Fibroblast of pulmonary artery (primary cell): ENCODE measurements at regions not wholly inside any gene's neighbourhood (a gene's known extent, or its start where the extent isn't known, plus 50 kb on each side); places are given as distances from the start of the nearest gene placed in this dataset.

Experiments
- DNase-seq: peaks from one replicate; pipeline ENCODE4 v3.0.0-alpha.2; 2010; ENCODE audit warnings: low read depth
- H3K4me3 ChIP-seq: replicated peaks from 2 replicates; pipeline ENCODE4 v1.5.1; 2011; ENCODE audit warnings: low read depth, mild to moderate bottlenecking, control low read depth, low read length, moderate library complexity
- CTCF ChIP-seq: IDR thresholded peaks from 2 replicates; pipeline ENCODE4 v1.5.1; 2011; ENCODE audit warnings: mild to moderate bottlenecking, control low read depth, low read length, inconsistent platforms; ENCODE audit errors: missing control alignments

GRCh38 chr22:26923531-26923930 lies 266.1 kb downstream of the MIAT start:
- no peak for DNase-seq
- TF ChIP-seq CTCF, result no peak
- no peak overlapping the region for H3K4me3 ChIP-seq

GRCh38 chr22:26927821-26928220 lies 270.4 kb downstream of the MIAT start:
- H3K4me3 ChIP-seq, result no peak overlapping the region
- TF ChIP-seq CTCF, result no peak
- DNase-seq, result no peak

GRCh38 chr22:26931471-26931870 lies 274.1 kb downstream of the MIAT start:
- TF ChIP-seq CTCF, result no peak
- H3K4me3 ChIP-seq, result no peak overlapping the region
- DNase-seq, result no peak

GRCh38 chr22:26933105-26933590 lies 275.8 kb downstream of the MIAT start:
- TF ChIP-seq CTCF, result no peak
- DNase-seq, result no peak
- H3K4me3 ChIP-seq, result no peak overlapping the region

GRCh38 chr22:26937213-26937612 lies 279.8 kb downstream of the MIAT start:
- H3K4me3 ChIP-seq, result no peak overlapping the region
- no peak for TF ChIP-seq CTCF
- DNase-seq, result no peak

GRCh38 chr22:26939466-26939865 lies 282.1 kb downstream of the MIAT start:
- TF ChIP-seq CTCF, result no peak
- DNase-seq, result no peak
- no peak overlapping the region for H3K4me3 ChIP-seq

- H3K4me3 ChIP-seq, result no peak overlapping the region
- TF ChIP-seq CTCF, result no peak
- no peak for DNase-seq
These were observed 284.7 kb downstream of the MIAT start for GRCh38 chr22:26941896-26942636.
